ENCODE measurements at regions not wholly inside any gene's neighbourhood (a gene's known extent, or its start where the extent isn't known, plus 50 kb on each side); places are given as distances from the start of the nearest gene placed in this dataset.

DNA sequence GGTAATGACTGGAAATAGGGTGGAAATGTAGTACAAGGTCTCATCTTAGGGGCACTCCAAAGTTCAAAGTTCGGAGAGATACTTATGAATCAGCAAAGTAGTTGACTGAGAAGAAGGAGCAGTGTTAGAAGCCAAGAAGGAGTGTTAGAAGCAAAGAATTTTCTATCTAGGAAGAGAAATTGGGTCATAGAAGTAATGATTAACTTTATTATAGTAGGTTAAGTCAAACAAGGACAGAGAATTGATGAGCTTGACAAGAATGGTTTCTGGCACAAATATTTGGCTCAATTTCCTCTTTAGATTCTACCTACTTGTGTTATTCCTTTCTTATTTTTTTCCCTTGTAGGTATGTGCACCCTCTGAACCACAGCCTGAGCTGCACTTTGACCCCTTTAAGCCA is 810.5 kb upstream of the LRFN5 start:
- H2BK12ac ChIP-seq (ENCODE audit: insufficient read length, low read depth, low read length) = no peak overlapping the region
- no peak overlapping the region for H3K14ac ChIP-seq (ENCODE audit: insufficient read depth, low read length)
- H4K5ac ChIP-seq (ENCODE audit: insufficient read length, low read depth, low read length) = no peak overlapping the region
- no peak overlapping the region for H3K9ac ChIP-seq (ENCODE audit: extremely low read depth, insufficient read length, low read length)
- TF ChIP-seq, protein P1, sequence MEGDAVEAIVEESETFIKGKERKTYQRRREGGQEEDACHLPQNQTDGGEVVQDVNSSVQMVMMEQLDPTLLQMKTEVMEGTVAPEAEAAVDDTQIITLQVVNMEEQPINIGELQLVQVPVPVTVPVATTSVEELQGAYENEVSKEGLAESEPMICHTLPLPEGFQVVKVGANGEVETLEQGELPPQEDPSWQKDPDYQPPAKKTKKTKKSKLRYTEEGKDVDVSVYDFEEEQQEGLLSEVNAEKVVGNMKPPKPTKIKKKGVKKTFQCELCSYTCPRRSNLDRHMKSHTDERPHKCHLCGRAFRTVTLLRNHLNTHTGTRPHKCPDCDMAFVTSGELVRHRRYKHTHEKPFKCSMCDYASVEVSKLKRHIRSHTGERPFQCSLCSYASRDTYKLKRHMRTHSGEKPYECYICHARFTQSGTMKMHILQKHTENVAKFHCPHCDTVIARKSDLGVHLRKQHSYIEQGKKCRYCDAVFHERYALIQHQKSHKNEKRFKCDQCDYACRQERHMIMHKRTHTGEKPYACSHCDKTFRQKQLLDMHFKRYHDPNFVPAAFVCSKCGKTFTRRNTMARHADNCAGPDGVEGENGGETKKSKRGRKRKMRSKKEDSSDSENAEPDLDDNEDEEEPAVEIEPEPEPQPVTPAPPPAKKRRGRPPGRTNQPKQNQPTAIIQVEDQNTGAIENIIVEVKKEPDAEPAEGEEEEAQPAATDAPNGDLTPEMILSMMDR (conservative IDR thresholded peaks at IDR 0.05) = no peak
- H2BK120ac ChIP-seq (ENCODE audit: low read depth, low read length, poor library complexity, severe bottlenecking) = no peak overlapping the region
- peaks cover 8 to 12% of the 10 kb centered on the region in 2 experiments for H3K4me1 Mint-ChIP-seq
- no peaks in the 10 kb centered on the region; a peak in 1 of 7 replicates for H3K36me3 Mint-ChIP-seq (ENCODE audit: insufficient read depth in 1 of 3, low read depth in 3 of 3)
- H3K9me3 Mint-ChIP-seq = 0 out of 5 replicates have a peak, but pooled peaks cover 0 to under 1% of the 10 kb centered on the region in 2 experiments
- H3K4me2 ChIP-seq (ENCODE audit: insufficient read depth, insufficient read length, low read length) = no peak overlapping the region
- no peak overlapping the region for H2AFZ ChIP-seq (ENCODE audit: low read length)
- H2BK15ac ChIP-seq (ENCODE audit: low read depth, low read length) = no peak overlapping the region
- no peak overlapping the region for H2BK5ac ChIP-seq (ENCODE audit: insufficient read length, low read length)
- peaks cover 2% of the 10 kb centered on the region; the same call in 1 of the 2 replicates for H3K4me1 ChIP-seq (ENCODE audit: insufficient read depth, low read length)
- H3K56ac ChIP-seq (ENCODE audit: insufficient read length, low read depth, low read length) = no peak overlapping the region
- H3K27ac Mint-ChIP-seq = peak overlapping the region in 2 of 3 experiments; percentile 13 to 40; a peak in 2 of 7 replicates
- DNase-seq = no peak
- no peak overlapping the region for H3T11ph ChIP-seq (ENCODE audit: low read length)
- H3K27me3 ChIP-seq (ENCODE audit: insufficient read depth, low read length) = no peaks in the 10 kb centered on the region
- H3K4ac ChIP-seq (ENCODE audit: low read depth, low read length) = no peak overlapping the region
- H3K27me3 Mint-ChIP-seq (ENCODE audit: low read depth) = no peaks in the 10 kb centered on the region
- no CpG with 5 or more reads among the region's 1 CpG for WGBS (ENCODE audit: extremely low coverage, insufficient read length, low lambda C conversion rate)
- no peaks in the 10 kb centered on the region for H3K79me1 ChIP-seq (ENCODE audit: insufficient read depth, low read depth, low read length, poor library complexity, severe bottlenecking)
- no peaks in the 10 kb centered on the region for H3K9me3 ChIP-seq (ENCODE audit: control insufficient read depth, low read depth, low read length)
- no peak overlapping the region for H3K23ac ChIP-seq (ENCODE audit: insufficient read length, low read depth, low read length)
- H3K79me2 ChIP-seq (ENCODE audit: insufficient read depth, low read length) = no peaks in the 10 kb centered on the region
- no peaks in the 10 kb centered on the region for H3K23me2 ChIP-seq (ENCODE audit: insufficient read length, low read depth, low read length, poor library complexity, severe bottlenecking)
- no peak overlapping the region for H4K91ac ChIP-seq (ENCODE audit: insufficient read length, low read depth, low read length)
- no peak overlapping the region for H2AK5ac ChIP-seq (ENCODE audit: insufficient read length, low read length)
- no peaks in the 10 kb centered on the region for H4K20me1 ChIP-seq (ENCODE audit: control insufficient read depth, insufficient read depth, insufficient read length)
- H3K4me3 Mint-ChIP-seq = no peak overlapping the region
- no peak overlapping the region for H3K27ac ChIP-seq (ENCODE audit: insufficient read length, low read depth, low read length)
- no peak overlapping the region for H4K8ac ChIP-seq (replicated peaks; ENCODE audit: insufficient read length, low read depth, low read length)
- H3K18ac ChIP-seq (ENCODE audit: insufficient read length, low read depth, low read length) = no peak overlapping the region
- H2BK20ac ChIP-seq (ENCODE audit: low read depth, low read length, poor library complexity, severe bottlenecking) = no peak overlapping the region
